Colonic mucosa (tissue), 4 donors: ENCODE measurements at regions not wholly inside any gene's neighbourhood (a gene's known extent, or its start where the extent isn't known, plus 50 kb on each side); places are given as distances from the start of the nearest gene placed in this dataset.
A peak's percentile ranks its signal among the peaks of the same experiment; 100 is the strongest.

ENCODE experiments used
- DNase-seq: peaks from one replicate; pipeline ENCODE4 v3.0.0-alpha.2; 2020
- H3K27ac ChIP-seq: fragments of 200-600 bp; one replicate; pipeline ENCODE4 v1.8.0; 2021
- H3K27me3 ChIP-seq: fragments of 200-600 bp; one replicate; pipeline ENCODE4 v1.8.0; 2021
- H3K36me3 ChIP-seq: fragments of 200-600 bp; one replicate; pipeline ENCODE4 v1.8.0; 2021
- H3K4me1 ChIP-seq: fragments of 200-600 bp; one replicate; pipeline ENCODE4 v1.8.0; 2021; ENCODE audit warnings: mild to moderate bottlenecking
- H3K4me3 ChIP-seq: fragments of 200-600 bp; one replicate; pipeline ENCODE4 v1.8.0; 2021
- H3K9ac ChIP-seq, 2 donors: one replicate each; pipeline ENCODE4 v1.7.0; 2013; ENCODE audit warnings: control low read depth in 2 of 2, low read depth in 2 of 2, low read length in 2 of 2
- H3K9me3 ChIP-seq: fragments of 200-600 bp; one replicate; pipeline ENCODE4 v1.8.0; 2021
- CTCF ChIP-seq: fragments of 200-600 bp; IDR thresholded peaks from one replicate; pipeline ENCODE4 v1.8.0; 2022; ENCODE audit warnings: antibody characterized with exemption, mild to moderate bottlenecking
- intact Hi-C: fragments of 100-400 bp; cut with DNase I; formaldehyde crosslinking; loops from one replicate; pipeline ENCODE4 v1.14.1; 2022
- donor health status: healthy.
- donor health status: DM: no; HTN: no; CAD: no.
- donor health status: DM: no; HTN: no; CAD: no.

- no peak for DNase-seq
These were observed 70.0 kb downstream of the CEBPB start for GRCh38 chr20:50260479-50261221.

GRCh38 chr20:50261471-50262212 is 71.0 kb downstream of the CEBPB start:
- intact Hi-C loops: no loop called here
- no peak for DNase-seq
- H3K4me3 ChIP-seq: no peak overlapping the region
- H3K9ac ChIP-seq: no peak overlapping the region
- no peaks in the 10 kb centered on the region for H3K36me3 ChIP-seq
- H3K27me3 ChIP-seq: no peaks in the 10 kb centered on the region
- no peaks in the 10 kb centered on the region for H3K9me3 ChIP-seq
- peaks cover 10% of the 10 kb centered on the region for H3K4me1 ChIP-seq
- TF ChIP-seq CTCF: no peak
- H3K27ac ChIP-seq: no peak overlapping the region

More at GRCh38 chr20:50260479-50261221, 70.0 kb downstream of the CEBPB start:
- H3K27me3 ChIP-seq: no peaks in the 10 kb centered on the region
- peaks cover 10% of the 10 kb centered on the region for H3K4me1 ChIP-seq
- H3K27ac ChIP-seq: peak overlapping the region; percentile 55
- intact Hi-C loops: no loop called here
- no peak overlapping the region for H3K4me3 ChIP-seq
- H3K36me3 ChIP-seq: no peaks in the 10 kb centered on the region
- H3K9me3 ChIP-seq: no peaks in the 10 kb centered on the region
- TF ChIP-seq CTCF: no peak
- H3K9ac ChIP-seq: peak overlapping the region in 1 of 2 donors; percentile 38

GRCh38 chr20:50263831-50264230 is 73.2 kb downstream of the CEBPB start:
- peaks cover 16% of the 10 kb centered on the region for H3K4me1 ChIP-seq
- no peaks in the 10 kb centered on the region for H3K9me3 ChIP-seq
- no peak for DNase-seq
- H3K27ac ChIP-seq: no peak overlapping the region
- no peak overlapping the region for H3K9ac ChIP-seq
- intact Hi-C loops: no loop called here
- H3K4me3 ChIP-seq: no peak overlapping the region
- no peaks in the 10 kb centered on the region for H3K27me3 ChIP-seq
- TF ChIP-seq CTCF: no peak
- no peaks in the 10 kb centered on the region for H3K36me3 ChIP-seq

- H3K4me3 ChIP-seq: no peak overlapping the region
- intact Hi-C loops: no loop called here
- no peaks in the 10 kb centered on the region for H3K9me3 ChIP-seq
- TF ChIP-seq CTCF: no peak
- no peaks in the 10 kb centered on the region for H3K36me3 ChIP-seq
- H3K27me3 ChIP-seq: no peaks in the 10 kb centered on the region
- DNase-seq: no peak
- H3K4me1 ChIP-seq: peaks cover 14% of the 10 kb centered on the region
- H3K9ac ChIP-seq: no peak overlapping the region
- H3K27ac ChIP-seq: no peak overlapping the region
These were observed 74.0 kb downstream of the CEBPB start for GRCh38 chr20:50264534-50265145.

GRCh38 chr20:50265245-50265946 is 74.8 kb downstream of the CEBPB start:
- Histone ChIP-seq H3K4me1 (peaks cover 6% of the 10 kb centered on the region), H3K9me3 (no peaks in the 10 kb centered on the region), H3K4me3 (no peak overlapping the region), H3K36me3 (no peaks in the 10 kb centered on the region), H3K27ac (no peak overlapping the region), H3K27me3 (no peaks in the 10 kb centered on the region), H3K9ac (no peak overlapping the region)
- intact Hi-C loops: no loop called here
- no peak for TF ChIP-seq CTCF
- no peak for DNase-seq
